ENCODE measurements at regions not wholly inside any gene's neighbourhood (a gene's known extent, or its start where the extent isn't known, plus 50 kb on each side); places are given as distances from the start of the nearest gene placed in this dataset.

GRCh38 chr14:42378880-42379279, 772.2 kb downstream of the LRFN5 start:
- H3K27me3 Mint-ChIP-seq = no peaks in the 10 kb centered on the region
- H3K9me3 Mint-ChIP-seq (ENCODE audit: low read depth) = no peaks in the 10 kb centered on the region
- no peaks in the 10 kb centered on the region for H3K4me1 Mint-ChIP-seq (ENCODE audit: low read depth)
- no peak for TF ChIP-seq CTCF (IDR thresholded peaks at IDR 0.05; ENCODE audit: unreplicated experiment)
- H3K27ac Mint-ChIP-seq = no peak overlapping the region
- DNase-seq (ENCODE audit: low spot score, unreplicated experiment) = no peak
- no peak overlapping the region for H3K4me3 Mint-ChIP-seq (ENCODE audit: low read depth)
- H3K36me3 Mint-ChIP-seq (ENCODE audit: insufficient read depth) = no peaks in the 10 kb centered on the region

GRCh38 chr14:42378274-42378673, 771.6 kb downstream of the LRFN5 start:
- Mint-ChIP-seq H3K27ac (no peak overlapping the region), H3K9me3 (ENCODE audit: low read depth) (no peaks in the 10 kb centered on the region), H3K27me3 (no peaks in the 10 kb centered on the region), H3K4me1 (ENCODE audit: low read depth) (no peaks in the 10 kb centered on the region), H3K4me3 (ENCODE audit: low read depth) (no peak overlapping the region), H3K36me3 (ENCODE audit: insufficient read depth) (no peaks in the 10 kb centered on the region)
- DNase-seq (ENCODE audit: low spot score, unreplicated experiment) = no peak
- TF ChIP-seq CTCF (IDR thresholded peaks at IDR 0.05; ENCODE audit: unreplicated experiment) = no peak

- Mint-ChIP-seq H3K27ac (no peak overlapping the region), H3K36me3 (ENCODE audit: insufficient read depth) (no peaks in the 10 kb centered on the region), H3K4me1 (ENCODE audit: low read depth) (no peaks in the 10 kb centered on the region), H3K27me3 (no peaks in the 10 kb centered on the region), H3K4me3 (ENCODE audit: low read depth) (no peak overlapping the region), H3K9me3 (ENCODE audit: low read depth) (no peaks in the 10 kb centered on the region)
- DNase-seq (ENCODE audit: low spot score, unreplicated experiment) = no peak
- TF ChIP-seq CTCF (IDR thresholded peaks at IDR 0.05; ENCODE audit: unreplicated experiment) = no peak
Observed at GRCh38 chr14:42374332-42374731, 767.7 kb downstream of the LRFN5 start.

GRCh38 chr14:42370056-42370455, 763.4 kb downstream of the LRFN5 start:
- no peaks in the 10 kb centered on the region for H3K36me3 Mint-ChIP-seq (ENCODE audit: insufficient read depth)
- no peaks in the 10 kb centered on the region for H3K9me3 Mint-ChIP-seq (ENCODE audit: low read depth)
- no peak overlapping the region for H3K4me3 Mint-ChIP-seq (ENCODE audit: low read depth)
- H3K4me1 Mint-ChIP-seq (ENCODE audit: low read depth) = no peaks in the 10 kb centered on the region
- TF ChIP-seq CTCF (IDR thresholded peaks at IDR 0.05; ENCODE audit: unreplicated experiment) = no peak
- no peak for DNase-seq (ENCODE audit: low spot score, unreplicated experiment)
- H3K27ac Mint-ChIP-seq = no peak overlapping the region
- no peaks in the 10 kb centered on the region for H3K27me3 Mint-ChIP-seq

- Mint-ChIP-seq H3K4me3 (ENCODE audit: low read depth) (no peak overlapping the region), H3K9me3 (ENCODE audit: low read depth) (no peaks in the 10 kb centered on the region), H3K27ac (no peak overlapping the region), H3K27me3 (no peaks in the 10 kb centered on the region), H3K36me3 (ENCODE audit: insufficient read depth) (no peaks in the 10 kb centered on the region), H3K4me1 (ENCODE audit: low read depth) (no peaks in the 10 kb centered on the region)
- TF ChIP-seq CTCF (IDR thresholded peaks at IDR 0.05; ENCODE audit: unreplicated experiment) = no peak
- no peak for DNase-seq (ENCODE audit: low spot score, unreplicated experiment)
Observed at GRCh38 chr14:42368234-42368633, 761.6 kb downstream of the LRFN5 start.
